ENCODE measurements at regions not wholly inside any gene's neighbourhood (a gene's known extent, or its start where the extent isn't known, plus 50 kb on each side); places are given as distances from the start of the nearest gene placed in this dataset.

DNA sequence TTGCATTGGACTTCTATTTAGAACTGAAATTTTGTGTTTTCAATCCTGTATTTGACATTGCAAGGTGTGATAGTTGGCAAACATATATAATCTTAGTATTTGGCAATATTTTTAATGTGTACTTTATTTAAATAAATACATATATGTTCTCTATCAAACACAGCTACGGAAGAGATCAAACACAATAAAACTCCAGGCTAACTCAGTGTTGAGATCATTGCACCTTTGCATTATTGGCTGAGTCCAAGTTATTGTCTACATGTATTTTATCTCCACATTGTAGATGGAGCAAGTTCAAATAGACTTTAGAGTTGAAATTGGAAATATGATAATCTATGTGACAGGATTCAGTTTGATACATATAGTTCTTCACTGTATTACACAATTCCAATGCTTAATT is 176.7 kb downstream of the ST6GAL2 start:
- DNase-seq (ENCODE audit: low read depth), result no peak

DNA sequence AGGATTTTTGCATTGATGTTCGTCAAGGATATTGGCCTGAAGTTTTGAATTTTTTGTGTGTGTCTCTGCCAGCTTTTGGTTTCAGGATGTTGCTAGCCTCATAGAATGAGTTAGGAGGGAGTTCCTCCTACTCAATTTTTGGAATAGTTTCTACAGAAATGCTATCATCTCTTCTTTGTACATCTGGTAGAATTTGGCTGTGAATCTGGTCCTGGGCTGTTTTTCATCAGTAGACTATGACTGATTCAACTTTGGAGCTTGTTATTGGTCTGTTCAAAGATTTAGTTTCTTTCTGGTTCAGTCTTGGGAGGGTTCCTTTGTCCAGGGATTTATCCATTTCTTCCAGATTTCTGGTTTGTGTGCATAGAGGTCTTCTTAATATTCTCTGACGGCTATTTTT is 166.7 kb downstream of the ST6GAL2 start:
- no peak for DNase-seq (ENCODE audit: low read depth)

- no peak for DNase-seq (ENCODE audit: low read depth)
Measured at GRCh38 chr2:106720026-106720425, 165.9 kb downstream of the ST6GAL2 start.

GRCh38 chr2:106724301-106724794 is 161.6 kb downstream of the ST6GAL2 start:
- no peak for DNase-seq (ENCODE audit: low read depth)

DNA sequence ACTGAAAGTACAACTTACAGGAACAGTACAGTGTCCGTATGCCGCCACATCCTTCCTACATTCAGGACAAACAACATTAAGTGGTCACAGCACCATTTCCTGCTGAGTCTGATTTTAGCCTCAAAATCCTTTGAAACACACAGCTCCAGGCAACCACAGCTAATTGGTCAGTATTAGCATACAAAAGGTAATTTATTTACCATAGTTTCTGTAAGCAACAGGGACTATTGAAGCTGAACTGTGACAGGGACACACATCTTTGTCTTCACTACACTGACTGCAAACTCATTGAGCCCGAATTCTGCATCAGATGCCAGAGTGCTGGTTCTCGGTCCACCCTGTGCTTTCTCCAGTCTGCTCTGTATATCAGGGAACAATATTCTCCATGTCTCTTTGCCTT is 151.8 kb downstream of the ST6GAL2 start:
- DNase-seq (ENCODE audit: low read depth), result no peak

GRCh38 chr2:106735807-106736206 is 150.2 kb downstream of the ST6GAL2 start:
- DNase-seq (ENCODE audit: low read depth), result no peak

GRCh38 chr2:106736221-106736620 is 149.7 kb downstream of the ST6GAL2 start:
- no peak for DNase-seq (ENCODE audit: low read depth)

DNA sequence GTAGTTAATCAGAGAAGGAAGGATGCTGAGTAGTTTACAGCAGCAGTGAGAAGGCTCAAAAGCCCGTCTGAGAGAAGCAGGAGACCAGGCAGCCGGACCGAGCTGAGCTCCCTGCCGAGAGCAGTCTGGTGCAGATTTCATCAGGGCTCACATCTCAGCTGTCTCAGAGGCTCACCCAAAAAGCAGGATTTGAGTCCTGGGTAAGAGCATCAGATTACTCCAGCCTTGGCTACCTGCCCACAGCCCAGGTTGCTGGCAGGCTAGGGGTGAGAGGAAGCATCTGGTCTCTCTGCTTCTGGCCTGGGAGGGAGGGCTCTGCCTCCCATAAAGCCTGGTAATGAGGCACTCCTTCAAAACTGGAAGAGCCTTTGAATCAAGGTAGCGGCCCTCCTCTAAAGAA is 140.5 kb downstream of the ST6GAL2 start:
- DNase-seq (ENCODE audit: low read depth), result peak; percentile 10

GRCh38 chr2:106749823-106750222 is 136.1 kb downstream of the ST6GAL2 start:
- DNase-seq (ENCODE audit: low read depth), result no peak
